ENCODE measurements at regions not wholly inside any gene's neighbourhood (a gene's known extent, or its start where the extent isn't known, plus 50 kb on each side); places are given as distances from the start of the nearest gene placed in this dataset.

- ATAC-seq (peak; percentile 22; the same call in 1 of the 2 replicates), DNase-seq (ENCODE audit: low read depth, low spot score) (no peak)
- no TSS peak for BruUV-seq (replicated peaks)
- Histone ChIP-seq H4K20me1 (ENCODE audit: insufficient read depth) (no peaks in the 10 kb centered on the region), H3K9ac (ENCODE audit: low read length) (no peak overlapping the region), H3K4me1 (ENCODE audit: control insufficient read depth in 1 of 2, insufficient read depth in 2 of 2, low read length in 2 of 2) (no peaks in the 10 kb centered on the region), H3K79me2 (ENCODE audit: insufficient read depth, low read length) (no peaks in the 10 kb centered on the region), H3K36me3 (ENCODE audit: control insufficient read depth in 1 of 2, insufficient read depth in 2 of 2, low read length in 2 of 2) (no peaks in the 10 kb centered on the region), H2AFZ (ENCODE audit: low read depth, low read length, poor library complexity, severe bottlenecking) (no peak overlapping the region), H3K27me3 (ENCODE audit: insufficient read depth, low read length) (peaks cover 13% of the 10 kb centered on the region), H3K9me2 (ENCODE audit: insufficient read depth) (no peaks in the 10 kb centered on the region), H3K9me3 (ENCODE audit: control insufficient read depth in 1 of 2, insufficient read depth in 1 of 2, low read depth in 1 of 2, low read length in 2 of 2) (no peaks in the 10 kb centered on the region), H3K4me2 (ENCODE audit: low read length) (no peak overlapping the region), H3K27ac (ENCODE audit: low read depth, low read length) (no peak overlapping the region), H3K4me3 (replicated peaks in 1 of 2; ENCODE audit: low read depth in 1 of 2, low read length in 2 of 2) (no peak overlapping the region)
- CTCF ChIA-PET = no interaction called here
- POLR2A ChIA-PET = no interaction called here
- intact Hi-C loops (cut with micrococcal nuclease) = no loop called here
- RAD21 ChIA-PET (ENCODE audit: low non-redundant PET in 1 of 2, low total read pairs in 2 of 2, uncharacterized antibody in 2 of 2, unreplicated experiment in 2 of 2) = no interaction called here
- TF ChIP-seq, protein P1, sequence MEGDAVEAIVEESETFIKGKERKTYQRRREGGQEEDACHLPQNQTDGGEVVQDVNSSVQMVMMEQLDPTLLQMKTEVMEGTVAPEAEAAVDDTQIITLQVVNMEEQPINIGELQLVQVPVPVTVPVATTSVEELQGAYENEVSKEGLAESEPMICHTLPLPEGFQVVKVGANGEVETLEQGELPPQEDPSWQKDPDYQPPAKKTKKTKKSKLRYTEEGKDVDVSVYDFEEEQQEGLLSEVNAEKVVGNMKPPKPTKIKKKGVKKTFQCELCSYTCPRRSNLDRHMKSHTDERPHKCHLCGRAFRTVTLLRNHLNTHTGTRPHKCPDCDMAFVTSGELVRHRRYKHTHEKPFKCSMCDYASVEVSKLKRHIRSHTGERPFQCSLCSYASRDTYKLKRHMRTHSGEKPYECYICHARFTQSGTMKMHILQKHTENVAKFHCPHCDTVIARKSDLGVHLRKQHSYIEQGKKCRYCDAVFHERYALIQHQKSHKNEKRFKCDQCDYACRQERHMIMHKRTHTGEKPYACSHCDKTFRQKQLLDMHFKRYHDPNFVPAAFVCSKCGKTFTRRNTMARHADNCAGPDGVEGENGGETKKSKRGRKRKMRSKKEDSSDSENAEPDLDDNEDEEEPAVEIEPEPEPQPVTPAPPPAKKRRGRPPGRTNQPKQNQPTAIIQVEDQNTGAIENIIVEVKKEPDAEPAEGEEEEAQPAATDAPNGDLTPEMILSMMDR (IDR thresholded peaks at IDR 0.05 in 2 of 3, conservative IDR thresholded peaks at IDR 0.05 in 1 of 3; ENCODE audit: borderline replicate concordance in 1 of 3, insufficient read depth in 1 of 3, low read depth in 2 of 3, low read length in 2 of 3) = no peak
- TF ChIP-seq RAD21 (IDR thresholded peaks at IDR 0.05; ENCODE audit: low read depth) (no peak), ELF1 (IDR thresholded peaks at IDR 0.05; ENCODE audit: borderline replicate concordance, low read depth) (no peak), ZNF274 (IDR thresholded peaks at IDR 0.05; ENCODE audit: low read depth, low read length) (no peak), CEBPB (IDR thresholded peaks at IDR 0.05; ENCODE audit: low read depth) (no peak), YY1 (IDR thresholded peaks at IDR 0.05; ENCODE audit: extremely low read depth, insufficient replicate concordance, low read depth, low read length) (no peak), FOSL1 (IDR thresholded peaks at IDR 0.05; ENCODE audit: low read depth) (no peak), EGR1 (IDR thresholded peaks at IDR 0.05; ENCODE audit: low read depth) (no peak), EZH2phosphoT487 (IDR thresholded peaks at IDR 0.05; ENCODE audit: borderline replicate concordance) (no peak), POLR2A (IDR thresholded peaks at IDR 0.05; ENCODE audit: borderline replicate concordance, extremely low read depth, insufficient read depth, insufficient read length) (no peak), SRF (IDR thresholded peaks at IDR 0.05; ENCODE audit: low read depth) (no peak)
- TF ChIP-seq, protein P2, sequence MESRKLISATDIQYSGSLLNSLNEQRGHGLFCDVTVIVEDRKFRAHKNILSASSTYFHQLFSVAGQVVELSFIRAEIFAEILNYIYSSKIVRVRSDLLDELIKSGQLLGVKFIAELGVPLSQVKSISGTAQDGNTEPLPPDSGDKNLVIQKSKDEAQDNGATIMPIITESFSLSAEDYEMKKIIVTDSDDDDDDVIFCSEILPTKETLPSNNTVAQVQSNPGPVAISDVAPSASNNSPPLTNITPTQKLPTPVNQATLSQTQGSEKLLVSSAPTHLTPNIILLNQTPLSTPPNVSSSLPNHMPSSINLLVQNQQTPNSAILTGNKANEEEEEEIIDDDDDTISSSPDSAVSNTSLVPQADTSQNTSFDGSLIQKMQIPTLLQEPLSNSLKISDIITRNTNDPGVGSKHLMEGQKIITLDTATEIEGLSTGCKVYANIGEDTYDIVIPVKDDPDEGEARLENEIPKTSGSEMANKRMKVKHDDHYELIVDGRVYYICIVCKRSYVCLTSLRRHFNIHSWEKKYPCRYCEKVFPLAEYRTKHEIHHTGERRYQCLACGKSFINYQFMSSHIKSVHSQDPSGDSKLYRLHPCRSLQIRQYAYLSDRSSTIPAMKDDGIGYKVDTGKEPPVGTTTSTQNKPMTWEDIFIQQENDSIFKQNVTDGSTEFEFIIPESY (IDR thresholded peaks at IDR 0.05; ENCODE audit: extremely low read depth, insufficient replicate concordance, low read length) = no peak
- TF ChIP-seq, protein P3, sequence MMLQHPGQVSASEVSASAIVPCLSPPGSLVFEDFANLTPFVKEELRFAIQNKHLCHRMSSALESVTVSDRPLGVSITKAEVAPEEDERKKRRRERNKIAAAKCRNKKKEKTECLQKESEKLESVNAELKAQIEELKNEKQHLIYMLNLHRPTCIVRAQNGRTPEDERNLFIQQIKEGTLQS (IDR thresholded peaks at IDR 0.05) = no peak
Observed at GRCh38 chr12:97038834-97039233, 131.8 kb downstream of the NEDD1 start.

Data from HCT116 (cell line).